Fibroblast of skin of back (primary cell): ENCODE measurements at regions not wholly inside any gene's neighbourhood (a gene's known extent, or its start where the extent isn't known, plus 50 kb on each side); places are given as distances from the start of the nearest gene placed in this dataset.
A peak's percentile ranks its signal among the peaks of the same experiment; 100 is the strongest.

ENCODE experiments used
- DNase-seq: peaks from one replicate; pipeline ENCODE4 v3.0.0-alpha.2; 2013

DNA sequence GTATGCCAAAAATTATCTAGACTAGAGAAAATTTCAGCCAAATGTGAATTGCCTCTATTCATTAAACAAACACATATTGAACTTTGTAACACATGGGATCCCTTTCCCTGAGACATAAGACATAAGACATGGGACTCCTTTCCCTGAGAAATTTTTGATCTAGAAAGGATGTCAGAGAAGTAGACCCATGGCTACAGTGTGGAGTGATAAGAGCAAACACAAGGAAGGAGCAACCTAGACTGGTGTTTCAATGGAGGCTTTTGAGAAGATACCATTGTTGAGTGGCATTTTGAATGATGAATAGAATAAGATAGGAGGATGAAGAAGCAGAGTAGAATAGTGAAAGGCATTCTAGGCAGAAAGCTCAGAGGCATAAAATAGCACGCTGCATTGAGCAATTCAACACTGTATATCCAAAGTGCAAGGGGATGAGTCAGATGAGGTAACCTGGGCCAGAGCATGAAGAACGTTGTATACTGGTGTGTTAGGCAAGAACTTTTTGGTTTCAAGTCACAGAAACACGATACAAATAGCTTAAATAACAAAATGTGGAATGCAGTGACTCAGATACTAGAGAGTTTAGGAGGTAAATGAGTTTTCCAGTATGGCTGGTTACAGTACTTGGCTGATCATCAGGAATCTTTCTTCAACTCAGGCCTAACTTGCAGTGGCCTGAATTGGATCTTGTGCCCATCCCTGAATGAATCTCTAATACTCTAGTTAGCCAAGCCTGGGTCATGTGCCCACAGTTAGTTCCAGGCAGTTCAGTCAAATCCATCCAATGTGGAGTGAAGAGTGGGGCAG is 129.8 kb upstream of the TANK start:
- peak; percentile 96 for DNase-seq

DNA sequence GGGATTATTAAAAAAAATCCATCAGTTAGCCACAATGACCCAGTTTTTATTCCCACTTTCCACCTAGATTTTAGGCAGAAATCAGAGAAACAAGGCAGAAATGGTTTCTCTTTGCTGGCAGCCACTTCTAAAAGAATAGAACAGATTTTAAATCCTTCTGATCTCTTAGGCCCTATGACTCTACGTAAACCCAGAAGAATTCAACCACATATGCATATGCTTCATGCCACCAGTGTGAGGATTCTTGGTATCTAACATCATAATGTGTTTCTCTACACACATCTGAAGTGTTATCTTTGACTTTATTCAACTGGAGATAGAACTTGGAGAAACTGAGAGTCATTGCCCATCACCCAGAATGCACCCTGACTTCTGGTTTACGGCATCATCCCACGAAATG is 128.7 kb upstream of the TANK start:
- peak; percentile 22 for DNase-seq

DNA sequence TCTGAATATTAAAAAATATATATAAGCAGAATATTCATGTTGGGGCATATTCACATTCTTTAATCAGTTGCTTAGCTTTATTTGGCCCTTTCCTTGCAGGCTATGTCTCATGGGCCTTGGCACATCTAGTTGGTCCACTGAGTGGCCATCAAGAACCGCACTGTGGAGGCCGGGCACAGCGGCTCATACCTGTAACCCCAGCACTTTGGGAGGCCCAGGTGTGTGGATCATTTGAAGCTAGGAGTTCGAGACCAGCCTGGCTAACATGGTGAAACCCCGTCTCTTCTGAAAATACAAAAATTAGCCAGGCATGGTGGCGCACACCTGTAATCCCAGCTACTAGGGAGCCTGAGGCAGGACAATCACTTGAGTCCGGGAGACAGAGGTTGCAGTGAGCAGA is 127.6 kb upstream of the TANK start:
- DNase-seq = no peak

DNA sequence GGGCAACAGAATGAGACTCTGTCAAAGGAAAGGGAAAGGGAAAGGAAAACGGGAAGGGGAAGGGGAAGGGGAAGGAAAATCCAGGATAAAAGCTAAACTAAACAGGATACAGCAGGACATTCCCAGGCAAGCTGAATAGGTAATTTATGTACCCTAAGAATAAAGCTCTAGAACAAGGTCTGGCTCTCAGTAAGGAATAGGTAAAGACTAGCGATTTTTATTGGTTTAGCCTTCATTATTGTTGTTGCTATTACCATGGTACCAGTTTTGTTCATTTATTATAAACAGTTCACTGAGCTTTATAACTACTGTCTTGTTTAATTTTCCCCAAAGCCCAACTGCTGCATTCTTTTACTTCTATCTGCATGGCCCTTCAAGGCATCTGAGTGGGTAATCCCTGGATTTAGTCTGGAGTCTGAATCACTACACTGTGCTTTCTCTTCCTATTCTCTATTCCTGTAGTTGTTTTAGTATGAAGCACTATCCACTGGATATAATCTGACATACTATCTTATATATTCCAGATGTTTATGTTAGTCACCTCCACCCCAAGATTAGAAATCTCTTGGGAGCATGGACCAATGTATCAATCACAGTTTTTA is 127.1 kb upstream of the TANK start:
- no peak for DNase-seq

DNA sequence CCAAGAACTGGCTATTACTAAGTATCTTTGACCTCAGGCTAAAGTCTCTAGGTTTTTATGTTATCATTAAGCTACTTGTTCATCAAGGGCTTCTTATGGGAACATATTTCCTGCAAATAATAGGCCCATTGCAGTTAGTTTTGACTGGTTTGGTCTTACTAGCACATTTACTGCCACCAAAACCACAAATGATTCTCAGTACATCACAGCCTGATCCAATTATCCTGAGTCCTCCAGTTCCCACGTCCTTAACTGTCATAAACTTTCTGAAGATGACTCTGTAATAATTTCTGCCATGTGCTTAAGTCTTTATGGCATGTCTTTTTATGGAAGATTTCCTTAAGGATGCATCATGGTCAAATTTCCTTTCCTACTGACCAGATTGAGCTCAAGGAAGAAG is 123.3 kb upstream of the TANK start:
- no peak for DNase-seq

DNA sequence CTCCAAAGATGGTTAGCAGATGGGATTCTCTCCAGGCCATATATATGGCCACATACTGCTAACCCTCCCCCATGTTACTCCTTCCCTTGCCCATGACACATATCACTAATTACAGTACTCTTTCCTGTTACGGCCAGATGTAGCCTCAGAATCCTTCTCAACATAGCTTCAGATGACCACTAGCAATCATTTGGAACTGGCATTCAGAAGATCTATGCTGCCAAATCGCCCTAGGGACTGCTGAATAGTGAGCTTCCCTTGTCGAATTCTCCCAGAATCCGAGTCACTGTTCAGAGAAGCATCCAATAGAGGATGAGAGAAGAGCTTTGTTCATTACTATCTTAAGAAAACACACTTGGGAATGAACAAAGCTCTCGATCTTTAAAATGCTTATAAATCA is 121.2 kb upstream of the TANK start:
- DNase-seq = no peak

DNA sequence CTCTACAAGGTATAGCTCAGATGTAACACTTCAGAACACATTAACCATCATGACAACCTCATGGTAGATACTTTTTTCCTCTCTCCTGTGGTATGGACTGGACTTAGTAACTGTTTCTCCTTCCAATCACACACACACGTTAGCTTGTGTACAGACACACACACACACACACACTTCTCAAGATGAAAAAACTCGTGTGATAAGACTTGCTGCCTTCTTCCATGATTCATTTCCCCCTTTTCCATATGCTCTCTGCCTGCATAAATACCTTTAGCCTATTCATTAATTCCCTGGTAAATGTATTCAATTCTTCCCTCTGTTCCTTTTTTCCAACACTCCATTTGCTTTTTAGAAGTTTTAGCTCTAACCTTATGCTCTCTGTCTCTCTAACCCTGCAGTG is 118.9 kb upstream of the TANK start:
- no peak for DNase-seq

DNA sequence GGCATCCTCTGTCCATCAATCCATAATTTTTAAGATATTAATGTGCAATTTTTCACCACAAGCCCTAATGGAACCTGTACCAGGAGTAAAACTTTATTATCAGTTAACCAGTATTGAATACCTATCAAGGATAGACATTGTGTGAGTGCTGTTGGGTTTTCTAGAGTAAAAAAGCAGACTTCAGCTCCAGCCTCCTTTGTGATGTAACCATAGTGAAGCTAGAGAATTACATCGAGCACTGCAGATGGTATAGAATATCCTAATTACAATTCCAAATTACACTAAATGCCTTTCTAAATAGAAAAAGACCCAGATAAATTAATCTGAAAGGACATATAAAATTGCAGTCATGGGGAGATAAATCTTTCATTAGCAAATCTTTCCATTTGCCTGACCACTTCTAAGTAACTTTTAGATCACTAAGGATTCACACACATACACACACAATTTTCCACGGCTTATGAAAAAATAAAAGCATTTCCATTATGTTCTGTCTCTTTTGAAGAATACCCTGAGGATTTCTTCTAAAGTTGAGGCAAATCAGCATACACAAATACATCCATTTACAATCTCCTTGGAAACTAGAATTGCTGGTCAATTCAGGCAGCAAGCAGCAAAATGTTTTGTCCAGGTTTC is 117.1 kb upstream of the TANK start:
- DNase-seq = no peak

DNA sequence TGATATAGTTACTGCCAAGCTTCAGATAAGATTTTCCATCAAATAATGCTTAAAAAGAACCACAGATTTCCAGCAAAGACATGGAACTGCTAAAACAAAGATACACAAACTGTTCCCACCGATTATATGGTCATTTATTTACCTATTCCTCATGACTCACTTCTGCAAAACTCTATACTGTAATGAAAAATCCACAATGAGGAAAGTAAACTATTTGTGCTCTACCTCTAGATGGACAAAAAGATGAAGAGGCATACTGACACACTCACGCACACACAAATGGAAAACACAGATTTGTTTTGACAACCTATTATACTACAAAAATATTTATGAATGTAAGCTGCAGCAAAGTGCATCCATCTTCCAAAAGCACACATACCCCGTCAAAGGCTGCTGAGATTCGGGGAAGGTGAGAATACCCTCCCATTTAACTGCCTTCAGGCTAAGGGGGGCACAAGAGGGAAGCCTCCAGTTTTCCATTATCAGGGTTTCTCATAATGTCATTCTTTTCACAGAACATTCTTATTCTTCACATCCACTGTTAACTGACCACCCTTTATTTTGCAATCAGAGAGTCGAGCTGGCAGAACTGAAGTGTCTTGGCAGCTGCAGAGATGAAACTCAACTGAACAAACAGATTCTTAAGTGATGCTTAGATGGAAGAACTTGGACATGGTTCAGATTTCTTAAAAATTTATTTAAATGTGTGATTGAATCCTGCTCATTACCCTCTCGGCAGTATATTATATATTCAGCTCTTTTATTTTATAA is 115.9 kb upstream of the TANK start:
- no peak for DNase-seq

DNA sequence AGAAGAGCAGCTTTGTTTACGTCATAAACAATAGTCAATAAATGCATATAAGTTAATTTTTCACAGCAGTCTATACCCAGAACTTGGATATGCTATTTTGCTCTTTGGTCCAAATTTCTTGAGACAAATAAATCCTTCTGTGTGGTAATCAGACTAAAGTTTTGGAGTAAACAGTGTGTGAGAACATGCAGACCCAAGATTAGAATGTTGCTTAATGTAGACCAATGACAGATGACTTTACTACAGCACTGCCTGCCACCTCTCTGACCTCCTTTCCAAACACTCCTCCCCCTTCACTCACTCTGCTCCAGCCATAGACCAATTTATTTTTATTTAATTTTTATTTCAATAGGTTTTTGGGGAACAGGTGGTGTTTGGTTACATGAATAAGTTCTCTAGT is 115.3 kb upstream of the TANK start:
- no peak for DNase-seq

DNA sequence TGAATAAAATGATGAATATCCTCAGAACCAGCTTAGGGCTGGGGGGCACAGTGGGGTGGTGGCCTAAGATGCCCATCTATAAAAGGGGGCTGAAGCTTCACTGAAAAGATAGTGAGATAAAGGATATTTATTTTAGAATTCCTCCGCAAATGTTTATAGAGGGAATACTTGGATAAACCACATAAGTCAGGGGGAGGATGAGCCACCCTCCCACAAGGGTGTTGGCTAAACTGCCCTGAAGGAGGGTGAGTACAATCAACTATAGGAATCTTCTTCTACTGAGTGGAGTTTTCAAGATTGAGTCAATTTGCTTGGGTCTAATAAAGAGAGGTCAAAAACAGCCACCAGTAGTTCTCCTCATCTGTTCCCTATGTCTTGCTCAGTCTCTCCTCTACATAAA is 114.5 kb upstream of the TANK start:
- peak; percentile 28 for DNase-seq

DNA sequence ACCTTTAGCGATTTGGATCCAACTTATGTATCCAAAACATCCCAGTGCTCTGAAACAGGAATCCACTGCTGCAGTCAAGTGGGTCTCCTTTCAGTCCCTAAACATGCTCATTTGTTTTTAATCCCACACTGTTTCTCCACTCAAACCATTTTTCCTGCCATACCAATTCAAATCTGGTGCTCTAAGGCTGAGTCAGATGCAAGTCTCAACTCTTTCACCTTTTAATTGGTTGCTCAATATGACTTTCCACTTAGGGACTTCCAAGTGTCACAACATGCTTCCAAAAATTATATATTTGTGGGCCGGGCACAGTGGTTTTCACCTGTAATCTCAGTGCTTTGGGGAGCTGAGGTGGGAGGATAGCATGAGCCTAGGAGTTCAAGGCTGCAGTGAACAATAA is 113.4 kb upstream of the TANK start:
- no peak for DNase-seq

DNA sequence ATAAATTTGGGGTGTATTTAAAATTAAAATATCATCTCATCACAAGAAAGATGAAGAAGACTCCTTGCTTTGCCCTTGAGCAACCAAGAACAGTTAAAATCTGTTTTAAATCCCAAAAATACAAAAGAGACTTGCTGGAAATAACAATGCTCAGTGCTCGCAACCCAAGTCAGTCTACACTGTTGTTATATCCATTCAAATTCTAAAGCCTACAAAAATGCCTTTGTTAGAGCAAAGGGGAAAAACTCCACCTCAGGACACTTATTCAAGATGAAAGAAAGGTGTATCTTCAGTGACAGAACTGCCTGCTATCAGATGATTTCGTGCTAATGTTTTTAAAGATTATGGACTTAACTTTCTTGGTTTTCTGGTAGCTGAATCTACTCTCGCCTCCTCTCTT is 111.9 kb upstream of the TANK start:
- no peak for DNase-seq

DNA sequence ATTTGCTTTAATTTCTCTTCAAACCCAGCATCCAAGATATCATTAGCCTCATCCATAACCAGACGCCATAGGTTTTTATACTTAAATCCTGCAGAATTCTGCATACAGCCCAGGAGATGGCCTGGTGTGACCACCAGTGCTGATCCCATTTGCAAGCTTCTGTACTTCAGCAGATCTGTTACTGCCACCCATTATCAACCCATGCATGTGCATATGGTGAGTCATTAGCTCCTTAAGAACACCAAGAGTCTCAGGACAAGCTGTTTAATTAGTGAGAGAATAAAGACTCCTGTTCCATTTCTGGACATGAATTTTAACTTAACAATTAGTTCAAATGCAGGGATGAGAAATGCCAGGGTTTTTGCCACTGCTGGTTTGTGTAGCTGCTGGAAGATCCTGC is 110.7 kb upstream of the TANK start:
- DNase-seq = no peak

DNA sequence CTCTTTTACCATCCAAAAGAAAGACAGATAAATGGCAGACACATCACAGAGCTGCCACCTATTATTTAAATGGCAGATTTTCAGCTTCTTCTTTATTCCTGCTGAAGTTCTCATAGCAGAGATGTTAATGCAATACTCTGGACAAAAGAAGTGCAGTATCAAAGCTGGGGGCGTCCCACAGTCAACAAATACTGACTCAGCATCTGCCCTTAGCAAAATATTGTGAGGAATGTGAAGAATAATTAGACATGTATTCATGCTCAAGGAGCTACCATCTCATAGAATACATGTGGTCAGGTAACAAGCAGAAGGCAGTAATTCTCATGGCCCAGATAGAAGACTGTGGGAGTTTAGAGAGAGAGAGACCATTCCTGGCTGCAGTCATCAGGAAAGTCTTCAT is 108.0 kb upstream of the TANK start:
- DNase-seq = no peak

DNA sequence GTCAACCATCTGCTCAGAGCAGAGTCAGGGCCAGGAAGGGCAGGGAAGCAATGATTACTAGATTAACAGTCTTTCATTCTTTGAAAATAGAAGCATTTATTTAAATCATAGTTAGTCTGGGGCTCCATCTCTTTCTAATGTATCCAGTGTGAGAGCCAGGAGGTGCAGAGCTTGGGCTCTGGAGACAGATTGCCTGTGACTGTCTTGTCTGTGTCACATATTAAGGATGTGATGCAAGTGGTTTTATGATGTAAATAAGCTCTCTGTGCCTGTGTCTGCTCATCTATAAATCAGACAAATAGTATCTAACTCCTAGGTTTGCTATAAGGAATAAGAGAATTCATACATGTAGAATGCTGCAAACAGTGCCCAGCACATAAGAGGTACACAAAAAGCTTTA is 104.9 kb upstream of the TANK start:
- DNase-seq = no peak

DNA sequence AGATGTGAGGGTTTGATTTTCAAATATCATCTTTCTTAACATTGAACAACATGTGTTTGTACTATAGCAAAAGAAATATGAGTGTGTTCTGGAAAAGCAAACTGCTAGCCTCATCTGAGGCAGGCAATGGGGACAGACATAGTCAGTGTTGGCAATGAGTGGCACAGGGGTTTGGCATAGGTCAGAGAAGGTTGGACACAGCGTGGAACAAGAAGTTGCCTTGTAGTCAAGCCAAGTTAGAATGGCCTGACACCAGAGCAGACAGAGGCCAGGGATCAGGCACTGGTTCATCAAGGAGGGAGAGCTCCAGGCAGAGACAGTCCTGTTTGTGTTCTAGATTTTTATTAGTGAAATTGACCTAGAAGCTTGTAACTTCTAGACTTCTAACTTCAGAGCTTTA is 100.8 kb upstream of the TANK start:
- no peak for DNase-seq

DNA sequence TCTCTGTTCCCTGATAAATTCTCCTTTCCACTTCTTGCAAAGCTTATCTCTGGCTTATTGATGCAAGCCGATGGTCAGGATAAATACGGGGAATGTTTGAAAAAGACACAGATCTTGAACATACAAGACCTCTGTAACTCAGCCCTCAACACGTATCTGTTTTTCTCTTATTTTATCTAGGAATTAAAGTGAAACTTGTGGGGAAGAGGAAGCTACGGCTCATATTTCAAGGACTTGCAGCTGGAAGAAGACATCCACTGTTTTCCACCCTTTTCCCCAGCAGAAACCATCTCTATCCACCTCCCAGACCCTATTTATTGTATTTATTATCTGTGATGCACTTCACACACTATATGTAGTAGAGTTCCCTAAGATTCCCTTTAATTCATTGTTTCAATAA is 98.4 kb upstream of the TANK start:
- no peak for DNase-seq

DNA sequence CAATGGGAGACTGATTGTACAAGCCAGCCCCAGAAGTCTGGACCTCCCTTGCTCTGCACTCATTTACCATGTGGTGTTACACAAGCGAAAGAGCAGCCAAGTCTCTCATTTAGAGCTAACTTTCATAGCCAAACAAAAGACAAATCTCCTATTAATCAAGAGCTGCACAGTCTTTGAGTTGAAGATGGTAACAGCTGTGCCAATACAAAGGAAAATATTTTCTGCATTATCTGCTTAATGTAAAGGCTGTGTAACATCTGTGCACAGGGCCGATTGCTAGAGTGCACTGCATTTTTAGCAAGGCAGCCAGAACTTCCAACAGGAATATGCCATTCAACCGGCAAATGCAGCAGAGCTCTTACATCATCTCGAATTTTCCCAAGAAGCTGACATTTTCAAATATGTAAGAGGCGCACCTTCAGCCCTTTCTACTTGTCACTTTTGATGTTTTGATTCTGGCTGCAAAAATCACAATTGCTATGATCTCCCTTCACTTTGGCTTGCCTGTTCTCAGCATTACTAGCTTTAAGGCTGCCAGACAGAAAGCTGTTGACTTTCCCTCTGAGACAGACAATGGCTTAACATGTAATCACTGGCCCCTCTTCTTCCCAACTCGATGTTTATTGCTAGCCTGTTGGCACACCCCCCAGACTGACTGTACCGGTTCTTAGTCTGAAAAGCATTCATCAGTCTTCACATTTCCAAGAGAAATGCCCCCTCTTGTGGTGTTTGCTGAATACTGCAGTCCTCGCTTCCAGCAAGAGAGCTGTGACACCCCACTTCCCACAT is 96.9 kb upstream of the TANK start:
- DNase-seq = peak; percentile 73

DNA sequence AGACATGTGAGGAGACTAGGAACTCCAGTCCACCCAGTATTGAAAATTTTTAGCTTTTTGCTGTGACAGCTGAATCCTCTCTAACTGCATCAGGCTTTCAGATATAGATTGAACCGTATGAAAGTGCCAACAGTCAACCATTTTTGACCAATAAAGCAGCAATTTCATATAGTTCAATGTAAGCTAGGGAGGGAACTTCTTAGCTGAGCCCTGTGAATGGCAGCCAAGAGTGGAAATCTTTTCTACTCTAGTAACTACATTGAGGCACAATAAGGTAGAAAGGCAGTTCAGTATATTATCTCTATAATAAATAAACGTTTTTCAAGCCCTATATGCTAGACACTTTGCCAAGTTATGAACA is 96.3 kb upstream of the TANK start:
- no peak for DNase-seq

DNA sequence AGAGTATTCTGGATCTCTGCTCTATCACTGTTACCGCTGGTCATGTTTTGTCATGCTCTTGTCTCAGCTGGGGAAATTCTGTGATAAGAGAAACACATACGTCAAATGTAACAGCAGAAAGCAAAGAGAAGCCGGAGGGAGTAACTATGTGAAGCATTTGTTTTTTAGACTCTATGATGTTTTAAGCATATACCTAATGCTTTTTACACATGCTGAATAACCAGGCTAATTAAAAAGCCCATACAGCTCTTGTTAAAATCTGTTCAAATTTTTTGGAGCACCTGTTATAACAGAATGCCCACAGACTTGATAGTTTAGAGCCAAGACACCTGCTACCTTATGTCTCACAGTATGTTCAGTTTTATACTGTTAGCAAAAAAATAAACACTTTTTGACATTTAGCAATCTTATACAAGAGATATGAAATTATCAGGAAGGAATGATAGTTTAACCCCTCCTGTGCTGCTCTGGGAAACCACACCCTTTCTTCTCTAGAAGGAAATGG is 92.3 kb upstream of the TANK start:
- DNase-seq = no peak

DNA sequence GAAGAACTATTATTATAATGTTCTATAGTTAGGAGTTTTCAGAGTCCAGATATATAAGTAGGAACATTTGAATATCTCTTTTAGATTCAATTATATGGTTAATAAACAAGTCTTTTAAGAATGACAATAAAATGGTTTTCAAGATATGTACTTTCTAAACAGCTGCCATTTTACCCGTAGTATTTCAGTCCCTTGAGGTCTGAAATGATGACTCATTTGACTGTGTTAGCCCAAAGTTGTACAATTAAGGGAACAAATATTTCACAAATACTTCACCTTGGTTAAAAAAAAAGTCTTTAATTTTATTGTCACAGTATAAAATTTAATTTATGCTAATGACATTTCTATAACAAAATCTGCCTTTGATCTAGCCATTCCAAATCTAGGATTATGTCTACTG is 91.6 kb upstream of the TANK start:
- peak; percentile 33 for DNase-seq
